Panc1 (cell line): ENCODE measurements at regions not wholly inside any gene's neighbourhood (a gene's known extent, or its start where the extent isn't known, plus 50 kb on each side); places are given as distances from the start of the nearest gene placed in this dataset.

Experiments used
- ATAC-seq: fragments of 200-7000 bp; cut with Tn5 transposase; 2 replicates; pipeline ENCODE4 v1.9.1; 2020; ENCODE audit warnings: mild to moderate bottlenecking, moderate library complexity
- BruUV-seq: library from RNA; stranded (reverse); fragments of 400-500 nt; replicated peaks from 2 replicates; lab custom pipeline; 2021; lab: Mats Ljungman, UMichigan
- CTCF ChIA-PET: fragments of 300-600 bp; sonication (Branson Sonifier 250); formaldehyde crosslinking; loops from one replicate; lab custom pipeline; 2022; ENCODE audit warnings: antibody characterized with exemption; lab: Charles Lee
- POLR2A ChIA-PET: fragments of 300-600 bp; sonication (Branson Sonifier 250); formaldehyde crosslinking; loops from one replicate; lab custom pipeline; 2022; ENCODE audit warnings: antibody characterized with exemption; lab: Charles Lee
- DNase-seq: peaks from one replicate; pipeline ENCODE4 v3.0.0-alpha.2; 2010; ENCODE audit warnings: low read depth, low spot score
- H3K27ac ChIP-seq: 2 replicates; pipeline ENCODE4 v1.5.1; 2011; ENCODE audit warnings: mild to moderate bottlenecking, low read length, inconsistent platforms
- H3K27me3 ChIP-seq: fragments of 200-500 bp; sonication (Bioruptor generic); 2 replicates; pipeline ENCODE4 v1.6.0; 2014; ENCODE audit warnings: low read length, inconsistent platforms; ENCODE audit not compliant: control insufficient read depth, insufficient read depth
- H3K36me3 ChIP-seq: fragments of 200-500 bp; sonication (Bioruptor generic); 2 replicates; pipeline ENCODE4 v1.5.1; 2014; ENCODE audit warnings: inconsistent platforms, mild to moderate bottlenecking, low read length, moderate library complexity; ENCODE audit not compliant: control insufficient read depth, insufficient read depth
- H3K4me1 ChIP-seq: 2 replicates; pipeline ENCODE4 v1.5.1; 2011; ENCODE audit warnings: inconsistent platforms, mild to moderate bottlenecking, low read length, moderate library complexity; ENCODE audit not compliant: control insufficient read depth, insufficient read depth
- H3K4me3 ChIP-seq, 2 experiments: 2 replicates each; pipeline ENCODE4 v1.5.1; 2011 to 2012; ENCODE audit warnings: low read depth in 2 of 2, low read length in 2 of 2, mild to moderate bottlenecking in 2 of 2, inconsistent platforms in 1 of 2, moderate library complexity in 1 of 2
- H3K9me3 ChIP-seq: fragments of 200-500 bp; sonication (Bioruptor generic); 2 replicates; pipeline ENCODE4 v1.5.1; 2014; ENCODE audit warnings: low read depth, mild to moderate bottlenecking, inconsistent platforms, low read length, moderate library complexity; ENCODE audit not compliant: control insufficient read depth, insufficient read depth
- POLR2AphosphoS5 ChIP-seq: IDR thresholded peaks from 2 replicates; pipeline ENCODE4 v1.6.1; 2012; ENCODE audit warnings: mild to moderate bottlenecking, low read depth, low read length, moderate library complexity
- SIN3A ChIP-seq: IDR thresholded peaks from 2 replicates; pipeline ENCODE4 v1.6.1; 2012; ENCODE audit warnings: low read depth, mild to moderate bottlenecking, low read length, moderate library complexity, borderline replicate concordance; ENCODE audit not compliant: insufficient read depth
- TCF7L2 ChIP-seq: IDR thresholded peaks from 2 replicates; pipeline ENCODE4 v1.6.1; 2011; ENCODE audit warnings: mild to moderate bottlenecking, low read depth, low read length, inconsistent platforms
- in situ Hi-C: cut with HindIII; loops from 2 replicates; pipeline ENCODE4 v1.10.0; 2016; ENCODE audit warnings: low sequenced_read_pairs, low pct_unique_long_range_greater_than_20kb
- intact Hi-C: fragments of 100-400 bp; cut with micrococcal nuclease; formaldehyde crosslinking; loops from one replicate; pipeline ENCODE4 v1.10.0; 2022; ENCODE audit not compliant: unreplicated experiment
- TF ChIP-seq, protein P1 (sequence below): fragments of 450-650 bp; IDR thresholded peaks from 2 replicates; pipeline ENCODE4 v1.5.1; 2017; ENCODE audit warnings: mild to moderate bottlenecking
- TF ChIP-seq, protein P2 (sequence below), 2 experiments: IDR thresholded peaks; 2 replicates each; pipeline ENCODE4 v1.6.1; 2011 to 2012; ENCODE audit warnings: low read depth in 2 of 2, control low read depth in 1 of 2, low read length in 1 of 2, mild to moderate bottlenecking in 1 of 2, moderate library complexity in 1 of 2; ENCODE audit not compliant: insufficient read depth in 1 of 2

DNA sequence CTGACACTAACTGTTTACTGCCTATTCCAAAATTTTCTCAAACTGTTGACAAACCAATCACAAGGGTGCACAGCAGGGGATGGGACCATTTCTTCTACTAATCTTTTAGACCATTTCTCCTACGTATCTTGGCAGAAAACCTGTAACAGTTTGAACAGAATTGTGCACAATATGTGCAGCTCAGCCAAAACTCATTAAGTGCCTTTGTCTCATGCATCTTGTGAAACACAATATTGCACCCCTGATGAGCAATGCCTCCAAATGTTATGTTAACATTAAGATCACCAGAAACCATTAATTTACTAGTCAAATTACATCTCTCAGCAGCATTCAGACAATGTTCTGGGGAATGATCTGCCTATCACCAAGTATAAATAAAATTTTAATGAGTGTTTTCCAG lies 247.5 kb downstream of the NRIP1 start:
- no peak overlapping the region for H3K4me3 ChIP-seq
- POLR2A ChIA-PET = no interaction called here
- no peak for DNase-seq
- H3K4me1 ChIP-seq = no peaks in the 10 kb centered on the region
- intact Hi-C loops = no loop called here
- in situ Hi-C loops = no loop called here
- no TSS peak for BruUV-seq
- H3K9me3 ChIP-seq = no peaks in the 10 kb centered on the region
- ATAC-seq = no peak
- CTCF ChIA-PET = no interaction called here
- TF ChIP-seq, protein P1, sequence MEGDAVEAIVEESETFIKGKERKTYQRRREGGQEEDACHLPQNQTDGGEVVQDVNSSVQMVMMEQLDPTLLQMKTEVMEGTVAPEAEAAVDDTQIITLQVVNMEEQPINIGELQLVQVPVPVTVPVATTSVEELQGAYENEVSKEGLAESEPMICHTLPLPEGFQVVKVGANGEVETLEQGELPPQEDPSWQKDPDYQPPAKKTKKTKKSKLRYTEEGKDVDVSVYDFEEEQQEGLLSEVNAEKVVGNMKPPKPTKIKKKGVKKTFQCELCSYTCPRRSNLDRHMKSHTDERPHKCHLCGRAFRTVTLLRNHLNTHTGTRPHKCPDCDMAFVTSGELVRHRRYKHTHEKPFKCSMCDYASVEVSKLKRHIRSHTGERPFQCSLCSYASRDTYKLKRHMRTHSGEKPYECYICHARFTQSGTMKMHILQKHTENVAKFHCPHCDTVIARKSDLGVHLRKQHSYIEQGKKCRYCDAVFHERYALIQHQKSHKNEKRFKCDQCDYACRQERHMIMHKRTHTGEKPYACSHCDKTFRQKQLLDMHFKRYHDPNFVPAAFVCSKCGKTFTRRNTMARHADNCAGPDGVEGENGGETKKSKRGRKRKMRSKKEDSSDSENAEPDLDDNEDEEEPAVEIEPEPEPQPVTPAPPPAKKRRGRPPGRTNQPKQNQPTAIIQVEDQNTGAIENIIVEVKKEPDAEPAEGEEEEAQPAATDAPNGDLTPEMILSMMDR = no peak
- no peak for TF ChIP-seq POLR2AphosphoS5
- TF ChIP-seq TCF7L2 = no peak
- no peak for TF ChIP-seq SIN3A
- TF ChIP-seq, protein P2, sequence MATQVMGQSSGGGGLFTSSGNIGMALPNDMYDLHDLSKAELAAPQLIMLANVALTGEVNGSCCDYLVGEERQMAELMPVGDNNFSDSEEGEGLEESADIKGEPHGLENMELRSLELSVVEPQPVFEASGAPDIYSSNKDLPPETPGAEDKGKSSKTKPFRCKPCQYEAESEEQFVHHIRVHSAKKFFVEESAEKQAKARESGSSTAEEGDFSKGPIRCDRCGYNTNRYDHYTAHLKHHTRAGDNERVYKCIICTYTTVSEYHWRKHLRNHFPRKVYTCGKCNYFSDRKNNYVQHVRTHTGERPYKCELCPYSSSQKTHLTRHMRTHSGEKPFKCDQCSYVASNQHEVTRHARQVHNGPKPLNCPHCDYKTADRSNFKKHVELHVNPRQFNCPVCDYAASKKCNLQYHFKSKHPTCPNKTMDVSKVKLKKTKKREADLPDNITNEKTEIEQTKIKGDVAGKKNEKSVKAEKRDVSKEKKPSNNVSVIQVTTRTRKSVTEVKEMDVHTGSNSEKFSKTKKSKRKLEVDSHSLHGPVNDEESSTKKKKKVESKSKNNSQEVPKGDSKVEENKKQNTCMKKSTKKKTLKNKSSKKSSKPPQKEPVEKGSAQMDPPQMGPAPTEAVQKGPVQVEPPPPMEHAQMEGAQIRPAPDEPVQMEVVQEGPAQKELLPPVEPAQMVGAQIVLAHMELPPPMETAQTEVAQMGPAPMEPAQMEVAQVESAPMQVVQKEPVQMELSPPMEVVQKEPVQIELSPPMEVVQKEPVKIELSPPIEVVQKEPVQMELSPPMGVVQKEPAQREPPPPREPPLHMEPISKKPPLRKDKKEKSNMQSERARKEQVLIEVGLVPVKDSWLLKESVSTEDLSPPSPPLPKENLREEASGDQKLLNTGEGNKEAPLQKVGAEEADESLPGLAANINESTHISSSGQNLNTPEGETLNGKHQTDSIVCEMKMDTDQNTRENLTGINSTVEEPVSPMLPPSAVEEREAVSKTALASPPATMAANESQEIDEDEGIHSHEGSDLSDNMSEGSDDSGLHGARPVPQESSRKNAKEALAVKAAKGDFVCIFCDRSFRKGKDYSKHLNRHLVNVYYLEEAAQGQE (IDR thresholded peaks at IDR 0.05; ENCODE audit: insufficient read depth in 1 of 2, low read depth in 2 of 2, low read length in 1 of 2) = no peak
- H3K36me3 ChIP-seq = no peaks in the 10 kb centered on the region
- no peak overlapping the region for H3K27ac ChIP-seq
- no peaks in the 10 kb centered on the region for H3K27me3 ChIP-seq

DNA sequence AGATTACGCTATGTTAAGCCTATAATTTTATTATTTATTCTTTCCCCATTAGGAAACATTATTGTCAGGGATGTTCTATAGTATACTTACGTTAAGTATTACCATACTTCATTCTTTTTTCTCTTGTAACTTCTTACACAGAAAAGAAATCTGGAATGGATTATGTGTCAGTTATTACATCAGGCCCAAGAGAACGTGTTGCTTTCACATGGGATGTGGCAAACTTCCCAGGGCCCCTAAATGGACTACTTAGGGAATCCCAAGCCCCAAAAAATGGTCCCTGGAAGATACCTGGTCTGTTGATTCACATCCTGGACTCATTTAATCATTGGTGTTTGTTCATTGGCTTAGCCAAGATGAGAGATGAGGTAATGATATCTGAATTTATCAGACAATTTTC lies 249.8 kb downstream of the NRIP1 start:
- no peak for DNase-seq
- Histone ChIP-seq H3K27me3 (no peaks in the 10 kb centered on the region), H3K4me3 (no peak overlapping the region), H3K27ac (no peak overlapping the region), H3K36me3 (no peaks in the 10 kb centered on the region), H3K9me3 (no peaks in the 10 kb centered on the region), H3K4me1 (no peaks in the 10 kb centered on the region)
- no TSS peak for BruUV-seq
- POLR2A ChIA-PET = no interaction called here
- intact Hi-C loops = no loop called here
- TF ChIP-seq, protein P1 = no peak
- TF ChIP-seq TCF7L2 (no peak), SIN3A (no peak), POLR2AphosphoS5 (no peak)
- TF ChIP-seq, protein P2 (IDR thresholded peaks at IDR 0.05; ENCODE audit: insufficient read depth in 1 of 2, low read depth in 2 of 2, low read length in 1 of 2) = no peak
- in situ Hi-C loops = no loop called here
- no peak for ATAC-seq
- CTCF ChIA-PET = no interaction called here
